Chondrocyte (in vitro differentiated cells): ENCODE measurements at regions not wholly inside any gene's neighbourhood (a gene's known extent, or its start where the extent isn't known, plus 50 kb on each side); places are given as distances from the start of the nearest gene placed in this dataset.

ENCODE experiments used
- DNase-seq: peaks from one replicate; pipeline ENCODE4 v3.0.0; 2021; ENCODE audit warnings: mixed read lengths, low spot score
- H3K27ac Mint-ChIP-seq: one replicate; pipeline ENCODE4 v1.8.0; 2021; ENCODE audit warnings: mild to moderate bottlenecking, moderate library complexity, mixed read lengths; ENCODE audit not compliant: unreplicated experiment
- H3K27me3 Mint-ChIP-seq: 2 replicates; pipeline ENCODE4 v1.8.0; 2021; ENCODE audit warnings: low read depth, mixed read lengths
- H3K36me3 Mint-ChIP-seq: 2 replicates; pipeline ENCODE4 v1.8.0; 2021; ENCODE audit warnings: low read depth, mixed read lengths
- H3K4me1 Mint-ChIP-seq: 2 replicates; pipeline ENCODE4 v1.8.0; 2021; ENCODE audit warnings: low read depth, mild to moderate bottlenecking, mixed read lengths
- H3K4me3 Mint-ChIP-seq: one replicate; pipeline ENCODE4 v1.8.0; 2021; ENCODE audit warnings: mild to moderate bottlenecking, moderate library complexity, mixed read lengths; ENCODE audit not compliant: unreplicated experiment
- H3K9me3 Mint-ChIP-seq: 2 replicates; pipeline ENCODE4 v1.8.0; 2021; ENCODE audit warnings: low read depth, mixed read lengths
- TF ChIP-seq, protein P1 (sequence below): fragments of 200-600 bp; sonication (generic); IDR thresholded peaks from 2 replicates; pipeline ENCODE4 v1.5.0; 2021; ENCODE audit warnings: antibody characterized with exemption, mild to moderate bottlenecking, moderate library complexity

DNA sequence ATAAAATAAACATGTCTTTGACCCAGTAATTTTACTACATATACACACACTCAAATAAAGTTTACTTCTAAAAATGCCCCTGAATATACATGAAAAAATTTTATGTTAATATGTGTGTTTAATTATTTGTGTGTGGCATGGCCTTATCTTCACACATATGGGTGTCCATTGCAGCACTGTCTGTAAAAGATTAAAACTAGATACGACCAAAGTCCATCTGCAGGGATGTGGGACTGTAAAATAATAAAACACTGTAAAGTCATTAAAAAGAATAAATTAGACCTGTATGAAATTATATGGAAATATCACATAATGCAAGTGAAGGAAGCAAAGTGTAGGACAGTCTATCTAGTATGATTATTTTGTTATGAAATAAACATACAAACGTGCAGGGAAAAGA lies 337.3 kb downstream of the RND3 start:
- Mint-ChIP-seq H3K4me1 (peaks cover 13% of the 10 kb centered on the region), H3K27me3 (no peaks in the 10 kb centered on the region), H3K4me3 (no peak overlapping the region), H3K9me3 (peaks cover 17% of the 10 kb centered on the region), H3K27ac (no peak overlapping the region), H3K36me3 (peaks cover 6% of the 10 kb centered on the region)
- no peak for DNase-seq
- TF ChIP-seq, protein P1, sequence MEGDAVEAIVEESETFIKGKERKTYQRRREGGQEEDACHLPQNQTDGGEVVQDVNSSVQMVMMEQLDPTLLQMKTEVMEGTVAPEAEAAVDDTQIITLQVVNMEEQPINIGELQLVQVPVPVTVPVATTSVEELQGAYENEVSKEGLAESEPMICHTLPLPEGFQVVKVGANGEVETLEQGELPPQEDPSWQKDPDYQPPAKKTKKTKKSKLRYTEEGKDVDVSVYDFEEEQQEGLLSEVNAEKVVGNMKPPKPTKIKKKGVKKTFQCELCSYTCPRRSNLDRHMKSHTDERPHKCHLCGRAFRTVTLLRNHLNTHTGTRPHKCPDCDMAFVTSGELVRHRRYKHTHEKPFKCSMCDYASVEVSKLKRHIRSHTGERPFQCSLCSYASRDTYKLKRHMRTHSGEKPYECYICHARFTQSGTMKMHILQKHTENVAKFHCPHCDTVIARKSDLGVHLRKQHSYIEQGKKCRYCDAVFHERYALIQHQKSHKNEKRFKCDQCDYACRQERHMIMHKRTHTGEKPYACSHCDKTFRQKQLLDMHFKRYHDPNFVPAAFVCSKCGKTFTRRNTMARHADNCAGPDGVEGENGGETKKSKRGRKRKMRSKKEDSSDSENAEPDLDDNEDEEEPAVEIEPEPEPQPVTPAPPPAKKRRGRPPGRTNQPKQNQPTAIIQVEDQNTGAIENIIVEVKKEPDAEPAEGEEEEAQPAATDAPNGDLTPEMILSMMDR = no peak

DNA sequence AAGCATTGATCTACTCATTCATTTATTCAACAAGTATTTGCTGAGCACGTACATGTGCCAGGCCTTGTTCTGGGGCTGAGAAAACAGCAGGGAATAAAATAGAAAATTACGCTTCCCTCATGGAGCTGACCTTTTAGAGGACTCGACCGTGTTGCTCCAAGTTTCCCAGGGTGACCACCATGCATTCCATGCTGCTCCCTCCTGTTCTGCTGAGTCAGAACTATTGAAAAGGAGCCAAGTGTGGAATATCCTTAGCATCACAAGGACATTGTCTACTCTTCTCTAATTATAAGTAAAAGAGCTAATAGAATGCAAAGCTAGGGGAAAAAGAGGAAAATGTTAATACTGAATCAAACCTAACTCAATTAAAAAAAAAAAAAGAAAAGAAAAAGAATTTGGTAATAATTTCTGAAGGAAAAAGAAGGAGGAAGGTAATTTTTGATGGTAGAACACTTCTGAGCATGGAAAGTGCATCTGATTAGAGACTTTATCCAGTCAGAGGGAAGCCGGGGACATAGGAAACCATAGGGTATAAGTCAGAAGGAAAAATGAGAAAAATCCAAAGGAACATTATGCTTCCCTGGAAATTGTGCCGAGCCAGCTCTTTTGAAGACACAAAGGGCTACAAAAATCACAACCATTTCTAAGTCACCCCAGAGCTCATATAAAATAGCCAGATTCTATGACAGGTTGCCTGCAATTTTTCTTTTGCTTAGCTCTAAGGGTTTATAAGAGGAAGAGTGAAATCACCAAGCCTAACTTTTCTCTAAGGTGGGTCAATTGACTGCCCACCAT lies 339.4 kb downstream of the RND3 start:
- Mint-ChIP-seq H3K4me3 (no peak overlapping the region), H3K36me3 (peaks cover 6% of the 10 kb centered on the region), H3K27me3 (no peaks in the 10 kb centered on the region), H3K27ac (no peak overlapping the region), H3K4me1 (peaks cover 20% of the 10 kb centered on the region), H3K9me3 (peaks cover 17% of the 10 kb centered on the region)
- TF ChIP-seq, protein P1 = no peak
- no peak for DNase-seq

DNA sequence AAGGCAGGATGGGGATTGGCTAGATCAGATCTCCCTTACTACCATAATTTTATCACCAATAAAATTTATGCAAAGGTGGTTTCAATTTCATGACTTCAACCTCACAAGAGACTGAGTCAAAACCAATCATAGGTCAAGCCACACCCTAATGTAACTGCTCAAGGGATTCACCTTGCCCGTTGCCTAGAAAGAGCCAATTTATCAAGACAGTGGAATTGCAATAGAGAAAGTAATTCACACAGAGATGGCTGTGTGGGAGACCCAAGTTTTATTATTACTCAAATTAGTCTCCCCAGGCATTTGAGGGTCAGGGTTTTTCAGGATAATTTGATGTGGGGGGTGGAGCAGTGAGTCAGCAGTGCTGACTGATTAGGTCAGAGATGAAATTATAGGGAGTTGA lies 340.6 kb downstream of the RND3 start:
- no peak overlapping the region for H3K4me3 Mint-ChIP-seq
- no peak overlapping the region for H3K27ac Mint-ChIP-seq
- H3K4me1 Mint-ChIP-seq = peaks cover 30% of the 10 kb centered on the region
- DNase-seq = no peak
- TF ChIP-seq, protein P1 = no peak
- peaks cover 6% of the 10 kb centered on the region for H3K36me3 Mint-ChIP-seq
- H3K9me3 Mint-ChIP-seq = peaks cover 17% of the 10 kb centered on the region
- H3K27me3 Mint-ChIP-seq = no peaks in the 10 kb centered on the region

DNA sequence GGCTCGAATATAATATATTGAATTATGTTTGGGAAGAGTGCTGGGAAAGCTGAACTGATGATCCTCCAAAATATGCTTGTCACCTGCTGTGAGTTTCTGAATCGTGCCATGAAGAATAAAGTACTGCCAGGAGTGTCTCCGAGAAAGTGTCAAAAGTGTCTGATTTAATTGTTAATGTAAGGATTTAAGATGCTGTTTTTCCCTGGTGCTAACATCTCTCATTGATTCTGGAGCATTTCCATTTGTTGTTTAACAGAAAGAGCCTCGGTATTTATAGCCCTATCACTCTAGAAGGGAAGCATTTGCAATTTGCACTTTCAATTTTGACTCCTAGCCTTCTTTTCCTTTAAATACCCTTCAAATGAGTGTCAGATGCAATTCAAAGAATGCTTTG lies 342.2 kb downstream of the RND3 start:
- peaks cover 17% of the 10 kb centered on the region for H3K9me3 Mint-ChIP-seq

DNA sequence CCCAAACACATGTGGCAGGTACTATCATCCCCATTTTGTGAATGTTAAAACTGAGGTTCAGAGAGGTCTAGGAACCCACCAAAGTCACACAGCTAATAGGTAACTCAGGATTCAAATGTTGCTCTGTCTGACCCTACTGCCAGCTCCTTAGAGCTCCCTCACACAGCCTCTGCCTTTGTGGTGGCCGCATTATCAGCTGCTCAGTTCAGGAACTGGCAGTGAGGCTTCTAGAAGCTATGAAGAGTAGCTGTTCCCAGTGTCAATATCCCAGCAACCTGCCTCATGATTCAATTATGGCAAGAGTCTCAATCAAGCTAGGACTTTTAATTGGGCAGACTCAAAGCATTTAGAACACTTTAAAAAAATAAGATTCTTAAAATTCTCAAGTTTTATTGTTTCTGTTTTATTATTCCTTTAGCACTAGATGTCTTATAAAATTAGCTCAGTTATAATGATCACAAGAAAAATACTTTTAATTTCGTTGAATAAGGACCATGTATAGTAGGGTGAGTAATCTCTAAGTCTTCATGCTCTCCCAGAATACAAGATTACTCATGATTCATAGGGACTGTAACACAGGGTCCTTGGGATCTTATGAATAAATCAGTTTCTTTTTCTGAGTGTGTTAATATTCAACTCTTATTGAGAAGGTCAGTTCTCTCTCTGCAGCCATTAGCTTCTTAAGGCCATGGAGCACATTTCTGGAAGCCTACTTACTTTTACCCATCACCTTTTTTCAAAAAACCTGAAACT lies 342.7 kb downstream of the RND3 start:
- no peak overlapping the region for H3K4me3 Mint-ChIP-seq
- no peak for DNase-seq
- peaks cover 44% of the 10 kb centered on the region for H3K4me1 Mint-ChIP-seq
- H3K27ac Mint-ChIP-seq = no peak overlapping the region
- no peaks in the 10 kb centered on the region for H3K27me3 Mint-ChIP-seq
- peaks cover 6% of the 10 kb centered on the region for H3K36me3 Mint-ChIP-seq
- TF ChIP-seq, protein P1 = no peak
- H3K9me3 Mint-ChIP-seq = peaks cover 17% of the 10 kb centered on the region

More for the DNA sequence above, 342.2 kb downstream of the RND3 start:
- Mint-ChIP-seq H3K36me3 (peaks cover 6% of the 10 kb centered on the region), H3K27ac (no peak overlapping the region), H3K27me3 (no peaks in the 10 kb centered on the region), H3K4me3 (no peak overlapping the region), H3K4me1 (peaks cover 44% of the 10 kb centered on the region)
- DNase-seq = no peak
- TF ChIP-seq, protein P1 = no peak
